DOHH2 (cell line): ENCODE measurements at regions not wholly inside any gene's neighbourhood (a gene's known extent, or its start where the extent isn't known, plus 50 kb on each side); places are given as distances from the start of the nearest gene placed in this dataset.

Experiments used
- CTCF ChIP-seq: fragments of 200-600 bp; sonication (generic); IDR thresholded peaks from one replicate; pipeline ENCODE4 v1.5.1; 2014; ENCODE audit warnings: antibody characterized with exemption, mild to moderate bottlenecking, low read depth, low read length; ENCODE audit not compliant: poor library complexity, severe bottlenecking
- EZH2phosphoT487 ChIP-seq: fragments of 200-600 bp; sonication (generic); IDR thresholded peaks from 2 replicates; pipeline ENCODE4 v1.6.1; 2017; ENCODE audit warnings: borderline replicate concordance, mild to moderate bottlenecking, antibody characterized with exemption, low read length, moderate library complexity, mixed read lengths

GRCh38 chr5:106677057-106677456, 993.7 kb downstream of the EFNA5 start:
- no peak for TF ChIP-seq CTCF
- no peak for TF ChIP-seq EZH2phosphoT487
